Progenitor cell of endocrine pancreas (in vitro differentiated cells): ENCODE measurements at regions not wholly inside any gene's neighbourhood (a gene's known extent, or its start where the extent isn't known, plus 50 kb on each side); places are given as distances from the start of the nearest gene placed in this dataset.

ENCODE experiments used
- DNase-seq: peaks from one replicate; pipeline ENCODE4 v3.0.0; 2021; ENCODE audit warnings: low spot score; ENCODE audit not compliant: unreplicated experiment
- H3K27ac Mint-ChIP-seq: 2 replicates; pipeline ENCODE4 v1.8.0; 2021; ENCODE audit warnings: mild to moderate bottlenecking, moderate library complexity, mixed read lengths
- H3K27me3 Mint-ChIP-seq: 2 replicates; pipeline ENCODE4 v1.8.0; 2021; ENCODE audit warnings: mixed read lengths
- H3K36me3 Mint-ChIP-seq: 2 replicates; pipeline ENCODE4 v1.8.0; 2022; ENCODE audit warnings: mixed read lengths; ENCODE audit not compliant: insufficient read depth
- H3K4me1 Mint-ChIP-seq: 2 replicates; pipeline ENCODE4 v1.8.0; 2021; ENCODE audit warnings: low read depth, mixed read lengths
- H3K4me3 Mint-ChIP-seq: 2 replicates; pipeline ENCODE4 v1.8.0; 2021; ENCODE audit warnings: low read depth, mild to moderate bottlenecking, moderate library complexity, mixed read lengths
- H3K9me3 Mint-ChIP-seq: 2 replicates; pipeline ENCODE4 v1.8.0; 2021; ENCODE audit warnings: low read depth, mixed read lengths
- TF ChIP-seq, protein P1 (sequence below): fragments of 200-600 bp; sonication (generic); IDR thresholded peaks from one replicate; pipeline ENCODE4 v1.5.0; 2021; ENCODE audit warnings: antibody characterized with exemption, mild to moderate bottlenecking; ENCODE audit not compliant: unreplicated experiment

DNA sequence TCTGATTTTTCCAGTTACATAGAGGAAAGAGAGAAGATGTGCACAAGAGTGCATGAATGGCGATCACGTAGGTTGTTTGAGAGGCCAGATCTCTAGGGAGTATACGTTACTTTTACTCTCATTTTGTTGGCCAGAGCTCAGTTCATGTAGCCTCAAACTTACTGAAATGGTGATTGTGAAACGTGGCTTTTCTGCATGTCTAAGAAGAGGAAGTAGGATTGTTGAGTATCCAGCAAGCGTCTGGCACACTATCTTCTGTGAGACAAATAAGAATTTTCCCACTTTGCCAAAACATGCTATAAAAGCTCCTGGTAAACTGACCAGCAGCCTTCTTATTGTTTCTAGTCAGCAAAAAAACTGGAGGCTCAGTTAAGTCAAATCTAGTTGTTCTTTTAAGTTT is 264.5 kb upstream of the EMCN start:
- Mint-ChIP-seq H3K36me3 (no peaks in the 10 kb centered on the region), H3K4me1 (no peaks in the 10 kb centered on the region), H3K9me3 (no peaks in the 10 kb centered on the region), H3K4me3 (no peak overlapping the region), H3K27me3 (no peaks in the 10 kb centered on the region), H3K27ac (no peak overlapping the region)
- DNase-seq, result no peak
- TF ChIP-seq, protein P1, sequence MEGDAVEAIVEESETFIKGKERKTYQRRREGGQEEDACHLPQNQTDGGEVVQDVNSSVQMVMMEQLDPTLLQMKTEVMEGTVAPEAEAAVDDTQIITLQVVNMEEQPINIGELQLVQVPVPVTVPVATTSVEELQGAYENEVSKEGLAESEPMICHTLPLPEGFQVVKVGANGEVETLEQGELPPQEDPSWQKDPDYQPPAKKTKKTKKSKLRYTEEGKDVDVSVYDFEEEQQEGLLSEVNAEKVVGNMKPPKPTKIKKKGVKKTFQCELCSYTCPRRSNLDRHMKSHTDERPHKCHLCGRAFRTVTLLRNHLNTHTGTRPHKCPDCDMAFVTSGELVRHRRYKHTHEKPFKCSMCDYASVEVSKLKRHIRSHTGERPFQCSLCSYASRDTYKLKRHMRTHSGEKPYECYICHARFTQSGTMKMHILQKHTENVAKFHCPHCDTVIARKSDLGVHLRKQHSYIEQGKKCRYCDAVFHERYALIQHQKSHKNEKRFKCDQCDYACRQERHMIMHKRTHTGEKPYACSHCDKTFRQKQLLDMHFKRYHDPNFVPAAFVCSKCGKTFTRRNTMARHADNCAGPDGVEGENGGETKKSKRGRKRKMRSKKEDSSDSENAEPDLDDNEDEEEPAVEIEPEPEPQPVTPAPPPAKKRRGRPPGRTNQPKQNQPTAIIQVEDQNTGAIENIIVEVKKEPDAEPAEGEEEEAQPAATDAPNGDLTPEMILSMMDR, result no peak

DNA sequence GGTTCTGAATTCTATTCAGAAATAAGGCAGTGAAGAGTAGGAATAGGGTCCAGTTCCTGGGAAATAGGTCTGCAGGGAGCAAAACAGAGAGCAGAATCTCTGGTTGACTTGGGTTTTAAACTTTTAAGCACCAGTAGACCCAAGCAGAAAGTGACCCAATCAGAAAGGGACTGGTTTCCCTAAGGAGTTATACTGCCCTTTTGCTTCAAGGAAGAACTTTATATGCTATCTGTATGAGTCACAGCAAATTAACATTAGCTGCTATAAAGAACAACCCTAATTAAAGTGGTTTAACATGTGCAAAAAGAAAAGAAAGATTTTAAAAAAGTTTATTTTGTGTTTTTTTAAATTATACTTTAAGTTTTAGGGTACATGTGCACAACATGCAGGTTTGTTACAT is 263.6 kb upstream of the EMCN start:
- TF ChIP-seq, protein P1, result no peak
- Mint-ChIP-seq H3K36me3 (no peaks in the 10 kb centered on the region), H3K27me3 (no peaks in the 10 kb centered on the region), H3K9me3 (no peaks in the 10 kb centered on the region), H3K4me3 (no peak overlapping the region), H3K4me1 (no peaks in the 10 kb centered on the region), H3K27ac (no peak overlapping the region)
- DNase-seq, result no peak

DNA sequence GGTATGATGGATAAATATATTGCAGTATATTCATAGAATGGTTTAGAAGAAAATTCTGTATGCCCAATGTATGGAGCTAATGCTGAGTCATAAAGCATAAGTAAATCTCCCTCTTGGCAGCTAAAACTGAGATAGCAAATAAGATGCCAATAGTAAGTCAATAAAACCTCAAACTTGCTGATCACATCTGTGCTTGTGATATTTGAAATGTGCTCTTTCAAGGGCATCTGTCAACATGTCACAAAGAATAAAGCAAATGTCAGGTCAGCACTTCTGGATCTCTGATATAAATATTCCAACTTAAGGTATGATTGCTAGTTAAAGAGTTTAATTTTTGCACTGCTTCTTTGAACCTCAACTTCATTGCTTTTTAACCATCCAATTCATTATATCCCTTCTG is 262.3 kb upstream of the EMCN start:
- Mint-ChIP-seq H3K27ac (no peak overlapping the region), H3K9me3 (peaks cover 4% of the 10 kb centered on the region), H3K27me3 (no peaks in the 10 kb centered on the region), H3K36me3 (no peaks in the 10 kb centered on the region), H3K4me1 (no peaks in the 10 kb centered on the region), H3K4me3 (no peak overlapping the region)
- DNase-seq, result no peak
- TF ChIP-seq, protein P1, result no peak

DNA sequence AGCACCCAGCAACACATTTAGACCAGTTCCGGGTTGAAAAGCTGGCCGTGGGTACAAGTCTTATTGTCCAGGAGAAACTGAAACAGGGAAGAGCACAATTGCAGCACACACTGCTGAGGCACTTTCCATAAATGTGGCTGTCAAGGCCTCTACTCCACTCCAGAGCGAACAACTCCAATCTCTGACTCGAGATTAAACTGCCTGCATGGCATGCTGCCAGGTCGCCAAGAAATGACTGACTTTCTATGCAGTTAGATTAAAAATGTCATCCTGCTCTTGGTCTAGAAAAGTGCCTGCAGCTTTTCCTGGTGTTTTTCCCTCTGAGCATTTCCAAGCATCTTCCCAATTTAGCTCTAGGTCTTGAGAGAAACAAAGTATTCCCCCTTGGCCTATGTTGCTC is 260.6 kb upstream of the EMCN start:
- Mint-ChIP-seq H3K36me3 (no peaks in the 10 kb centered on the region), H3K9me3 (peaks cover 18% of the 10 kb centered on the region), H3K27ac (no peak overlapping the region), H3K27me3 (no peaks in the 10 kb centered on the region), H3K4me3 (no peak overlapping the region), H3K4me1 (no peaks in the 10 kb centered on the region)
- TF ChIP-seq, protein P1, result no peak
- no peak for DNase-seq

DNA sequence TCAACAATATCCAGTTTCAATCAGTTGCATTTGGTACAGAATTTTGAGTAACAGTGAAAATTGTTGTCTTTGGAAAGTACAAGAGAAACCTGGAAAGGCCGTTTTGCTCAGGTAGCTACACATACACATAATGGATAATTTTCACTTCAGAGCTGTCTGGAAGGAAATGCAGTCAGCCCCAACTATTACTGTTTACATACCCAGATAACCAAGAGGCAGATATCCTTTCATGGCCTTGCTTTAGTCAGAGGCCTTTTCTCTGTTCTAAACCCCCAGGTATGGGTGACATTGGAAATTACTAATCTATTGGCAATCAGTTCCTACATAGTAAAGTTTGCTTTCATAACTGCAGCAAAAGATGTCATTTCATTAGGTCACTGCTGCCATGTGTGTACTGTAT is 244.9 kb upstream of the EMCN start:
- Mint-ChIP-seq H3K27ac (no peak overlapping the region), H3K36me3 (peaks cover 2% of the 10 kb centered on the region), H3K4me3 (no peak overlapping the region), H3K9me3 (peaks cover 36% of the 10 kb centered on the region), H3K4me1 (peaks cover 7% of the 10 kb centered on the region), H3K27me3 (no peaks in the 10 kb centered on the region)
- TF ChIP-seq, protein P1, result no peak
- DNase-seq, result no peak
